Esophagus squamous epithelium (tissue), 5 donors: ENCODE measurements at regions not wholly inside any gene's neighbourhood (a gene's known extent, or its start where the extent isn't known, plus 50 kb on each side); places are given as distances from the start of the nearest gene placed in this dataset.

Experiments used
- DNase-seq: peaks from one replicate; lab custom pipeline; 2025; lab: John Stamatoyannopoulos, UW
- H3K27ac ChIP-seq, 4 donors: fragments of 200-600 bp; sonication (generic); one replicate each; pipeline ENCODE4 v1.5.1; 2016 to 2019; ENCODE audit warnings: mild to moderate bottlenecking in 1 of 4
- H3K27me3 ChIP-seq, 4 donors: fragments of 200-600 bp; sonication (generic); 1 replicate in 3 of 4; 2 replicates in 1 of 4; pipeline versions ENCODE4 v1.5.1 to v1.6.0; 2017 to 2021; ENCODE audit warnings: antibody characterized with exemption in 1 of 4
- H3K36me3 ChIP-seq, 3 donors: fragments of 200-600 bp; sonication (generic); one replicate each; pipeline ENCODE4 v1.5.1; 2016 to 2019
- H3K4me1 ChIP-seq, 3 donors: fragments of 200-600 bp; sonication (generic); one replicate each; pipeline ENCODE4 v1.5.1; 2017 to 2019
- H3K4me3 ChIP-seq, 4 donors: fragments of 200-600 bp; sonication (generic); 1 replicate in 3 of 4; 2 replicates in 1 of 4; pipeline ENCODE4 v1.5.1; 2016 to 2019; ENCODE audit warnings: mild to moderate bottlenecking in 2 of 4, moderate library complexity in 1 of 4
- H3K9me3 ChIP-seq, 3 donors: fragments of 200-600 bp; sonication (generic); one replicate each; pipeline ENCODE4 v1.5.1; 2016 to 2019
- CTCF ChIP-seq, 6 experiments: fragments of 450-650 bp in 4 of 6; fragments of 200-600 bp in 2 of 6; sonication (generic) in 2 of 6; IDR thresholded peaks; one replicate each; pipeline ENCODE4 v1.5.1; 2016 to 2019; ENCODE audit warnings: antibody characterized with exemption in 6 of 6, mild to moderate bottlenecking in 4 of 6, moderate library complexity in 4 of 6
- POLR2A ChIP-seq, 4 donors: fragments of 450-650 bp; IDR thresholded peaks; one replicate each; pipeline ENCODE4 v1.6.1; 2017; ENCODE audit warnings: antibody characterized with exemption in 4 of 4, mild to moderate bottlenecking in 4 of 4, moderate library complexity in 3 of 4
- WGBS, 2 donors: methylation state at CpG; one replicate each; pipeline ENCODE4 v1.1.5; 2018; 5-methylcytosine and 5-hydroxymethylcytosine counted together
- intact Hi-C: fragments of 100-400 bp; cut with DNase I; formaldehyde crosslinking; loops from one replicate; pipeline ENCODE4 v1.15.0; 2022
- donor health status: DM: yes; HTN: yes; CAD: no.

GRCh38 chr17:71825687-71826086 is 295.1 kb upstream of the SOX9 start:
- no peak overlapping the region for H3K27ac ChIP-seq
- no peaks in the 10 kb centered on the region for H3K9me3 ChIP-seq
- H3K36me3 ChIP-seq, result no peaks in the 10 kb centered on the region
- WGBS, 2 donors, result 52 to 62% methylated on average over 4 of the region's 4 CpGs
- no peak overlapping the region for H3K4me3 ChIP-seq
- H3K27me3 ChIP-seq, result peaks cover 0 to 20% (median 0%) of the 10 kb centered on the region in 4 donors
- no peak for TF ChIP-seq POLR2A (IDR thresholded peaks at IDR 0.05)
- no peak for TF ChIP-seq CTCF (IDR thresholded peaks at IDR 0.05)
- no peak for DNase-seq
- intact Hi-C loops, result no loop called here
- no peaks in the 10 kb centered on the region for H3K4me1 ChIP-seq

GRCh38 chr17:71828182-71828596 is 292.6 kb upstream of the SOX9 start:
- TF ChIP-seq CTCF (IDR thresholded peaks at IDR 0.05) (no peak), POLR2A (IDR thresholded peaks at IDR 0.05) (no peak)
- intact Hi-C loops, result no loop called here
- Histone ChIP-seq H3K36me3 (no peaks in the 10 kb centered on the region), H3K4me3 (no peak overlapping the region), H3K4me1 (no peaks in the 10 kb centered on the region), H3K27me3 (peaks cover 0 to 39% (median 0%) of the 10 kb centered on the region in 4 donors), H3K9me3 (no peaks in the 10 kb centered on the region), H3K27ac (no peak overlapping the region)
- 6 to 21% methylated on average over 1 to 4 of the region's 5 CpGs for WGBS, 2 donors
- DNase-seq, result no peak

- Histone ChIP-seq H3K4me3 (no peak overlapping the region), H3K27ac (no peak overlapping the region), H3K27me3 (peaks cover 0 to 34% (median 0%) of the 10 kb centered on the region in 4 donors), H3K9me3 (no peaks in the 10 kb centered on the region), H3K36me3 (no peaks in the 10 kb centered on the region), H3K4me1 (no peaks in the 10 kb centered on the region)
- WGBS, 2 donors, result 51 to 66% methylated on average over 7 of the region's 7 CpGs
- intact Hi-C loops, result no loop called here
- TF ChIP-seq CTCF (IDR thresholded peaks at IDR 0.05) (no peak), POLR2A (IDR thresholded peaks at IDR 0.05) (no peak)
- DNase-seq, result no peak
Measured at GRCh38 chr17:71830866-71831265, 290.0 kb upstream of the SOX9 start.

GRCh38 chr17:71842986-71843385 is 277.8 kb upstream of the SOX9 start:
- H3K36me3 ChIP-seq, result no peaks in the 10 kb centered on the region
- H3K27me3 ChIP-seq, result no peaks in the 10 kb centered on the region
- no peak overlapping the region for H3K27ac ChIP-seq
- intact Hi-C loops, result no loop called here
- no peaks in the 10 kb centered on the region for H3K4me1 ChIP-seq
- H3K9me3 ChIP-seq, result peaks cover 0 to 4% (median 0%) of the 10 kb centered on the region in 3 donors
- no peak for DNase-seq
- TF ChIP-seq POLR2A (IDR thresholded peaks at IDR 0.05) (no peak), CTCF (IDR thresholded peaks at IDR 0.05) (no peak)
- WGBS, 2 donors, result 36 to 53% methylated on average over 3 of the region's 3 CpGs
- H3K4me3 ChIP-seq, result no peak overlapping the region

- DNase-seq, result no peak
- H3K4me1 ChIP-seq, result no peaks in the 10 kb centered on the region
- H3K36me3 ChIP-seq, result no peaks in the 10 kb centered on the region
- no peaks in the 10 kb centered on the region for H3K27me3 ChIP-seq
- intact Hi-C loops, result no loop called here
- WGBS, 2 donors, result 86 to 88% methylated on average over 2 of the region's 2 CpGs
- no peak overlapping the region for H3K4me3 ChIP-seq
- no peak overlapping the region for H3K27ac ChIP-seq
- no peak for TF ChIP-seq CTCF (IDR thresholded peaks at IDR 0.05)
- TF ChIP-seq POLR2A (IDR thresholded peaks at IDR 0.05), result no peak
- peaks cover 0 to 4% (median 0%) of the 10 kb centered on the region in 3 donors for H3K9me3 ChIP-seq
Measured at GRCh38 chr17:71845337-71845736, 275.5 kb upstream of the SOX9 start.
